Heart right ventricle (tissue), 16 donors: ENCODE measurements at regions not wholly inside any gene's neighbourhood (a gene's known extent, or its start where the extent isn't known, plus 50 kb on each side); places are given as distances from the start of the nearest gene placed in this dataset.

ENCODE experiments used
- ATAC-seq, 8 donors: fragments of 200-7000 bp; cut with Tn5 transposase; one replicate each; pipeline ENCODE4 v1.9.1; 2020; ENCODE audit warnings: mild to moderate bottlenecking in 8 of 8, moderate library complexity in 8 of 8, moderate number of reproducible peaks in 1 of 8
- DNase-seq, 2 donors: peaks; one replicate each; pipeline ENCODE4 v3.0.0-alpha.2; 2020
- H3K27ac ChIP-seq, 10 donors: fragments of 200-600 bp; sonication (generic) in 2 of 10; one replicate each; pipeline versions ENCODE4 v1.5.0 to v1.8.0; 2020 to 2022; ENCODE audit warnings: mild to moderate bottlenecking in 3 of 10
- H3K27me3 ChIP-seq, 7 donors: fragments of 200-600 bp; one replicate each; pipeline ENCODE4 v1.8.0; 2021 to 2022; ENCODE audit warnings: mild to moderate bottlenecking in 2 of 7
- H3K36me3 ChIP-seq, 9 donors: fragments of 200-600 bp; sonication (generic) in 1 of 9; one replicate each; pipeline versions ENCODE4 v1.5.0 to v1.8.0; 2020 to 2022; ENCODE audit warnings: mild to moderate bottlenecking in 2 of 9
- H3K4me1 ChIP-seq, 9 donors: fragments of 200-600 bp; sonication (generic) in 1 of 9; one replicate each; pipeline versions ENCODE4 v1.5.0 to v1.8.0; 2020 to 2022; ENCODE audit warnings: mild to moderate bottlenecking in 4 of 9
- H3K4me3 ChIP-seq, 10 donors: fragments of 200-600 bp; sonication (generic) in 2 of 10; one replicate each; pipeline versions ENCODE4 v1.5.0 to v1.8.0; 2020 to 2022; ENCODE audit warnings: mild to moderate bottlenecking in 7 of 10, moderate library complexity in 2 of 10
- H3K9me3 ChIP-seq, 11 donors: fragments of 200-600 bp in 10 of 11; sonication (generic) in 2 of 11; one replicate each; pipeline versions ENCODE4 v1.5.0 to v1.8.0; 2013 to 2022; ENCODE audit warnings: mild to moderate bottlenecking in 2 of 11, control low read depth in 1 of 11, moderate library complexity in 1 of 11
- CTCF ChIP-seq, 9 donors: fragments of 200-600 bp; sonication (generic) in 2 of 9; IDR thresholded peaks; one replicate each; pipeline versions ENCODE4 v1.5.0 to v1.8.0; 2021 to 2022; ENCODE audit warnings: antibody characterized with exemption in 9 of 9, mild to moderate bottlenecking in 5 of 9, moderate library complexity in 1 of 9
- WGBS, 2 donors: extraction: QIAGEN DNeasy Blood & Tissue Kit; methylation state at CpG; one replicate each; pipeline ENCODE4 v1.1.7; 2013; ENCODE audit warnings: inconsistent platforms in 1 of 2; 5-methylcytosine and 5-hydroxymethylcytosine counted together
- intact Hi-C, 10 donors: fragments of 100-400 bp; cut with DNase I; formaldehyde crosslinking; loops; one replicate each; pipeline versions ENCODE4 v1.11.1 to v1.14.2; 2022
- donor health status: Arrhythmogenic right ventricular cardiomyopathy.
- donor health status: ischemic (EF 13 %, LVEDD 7.1; RV severe dilation, severe dysfunction).
- donor health status: healthy with polysubstance abuse.
- donor health status: DM: no; HTN: yes; CAD: no.
- donor health status: DM: no; HTN: no; CAD: no.
- donor health status: ischemic (EF 25% LVEDD 6.9; RV normal size, moderate dysfunction).
- donor health status: ischemic (EF 25% LVEDD 5.7; RV mildly dilated, moderate dysfunction).
- donor health status: healthy.
- donor health status: DM: yes; HTN: yes; CAD: no.
- donor health status: Ischemic cardiomyopathy.
- donor health status: ischemic (EF 35%, LVEDD 5.7; RV mildly dilated, moderate dysfunction).
- donor health status: nonischemic (EF 11% LVEDD 7.7; RV severe dilation, severe dysfunction).
- donor health status: DM: yes; HTN: yes; CAD: no.
- donor health status: PGD.
- donor health status: ischemic (EF 29% LVEDD 5.4; RV normal size, mild dysfunction).
- donor health status: nonischemic (EF 23%, LVEDD 6.1; RV moderate dilation, normal function).

- Histone ChIP-seq H3K4me1 (peaks cover 0 to 15% (median 4%) of the 10 kb centered on the region in 9 donors), H3K9me3 (peaks cover 0 to 3% (median 0%) of the 10 kb centered on the region in 11 donors), H3K27me3 (peaks cover 0 to 4% (median 0%) of the 10 kb centered on the region in 7 donors), H3K4me3 (no peak overlapping the region), H3K27ac (no peak overlapping the region), H3K36me3 (no peaks in the 10 kb centered on the region)
- no peak for TF ChIP-seq CTCF (IDR thresholded peaks at IDR 0.05)
- WGBS, 2 donors = 81 to 84% methylated on average over 7 of the region's 7 CpGs
- ATAC-seq = no peak
- intact Hi-C loops = loop anchor here in 1 of 10 donors (2.0 kb wide), 1 partner anchor 48 kb away; no protein-coding TSS in a partner anchor
- no peak for DNase-seq
These were observed 178.6 kb downstream of the NRP2 start for GRCh38 chr2:205860885-205861284.

- WGBS, 2 donors = 76 to 88% methylated on average over 9 of the region's 9 CpGs
- no peak overlapping the region for H3K27ac ChIP-seq
- DNase-seq (no peak), ATAC-seq (no peak)
- peaks cover 0 to 8% (median 0%) of the 10 kb centered on the region in 11 donors for H3K9me3 ChIP-seq
- H3K4me3 ChIP-seq = no peak overlapping the region
- H3K36me3 ChIP-seq = no peaks in the 10 kb centered on the region
- H3K4me1 ChIP-seq = peaks cover 0 to 13% (median 4%) of the 10 kb centered on the region in 9 donors
- intact Hi-C loops = loop anchor here in 1 of 10 donors (2.0 kb wide), 1 partner anchor 49 kb away; no protein-coding TSS in a partner anchor
- no peak for TF ChIP-seq CTCF (IDR thresholded peaks at IDR 0.05)
- H3K27me3 ChIP-seq = peaks cover 0 to 4% (median 0%) of the 10 kb centered on the region in 7 donors
These were observed 177.9 kb downstream of the NRP2 start for GRCh38 chr2:205860181-205860580.

GRCh38 chr2:205858881-205859441, 176.7 kb downstream of the NRP2 start:
- Histone ChIP-seq H3K9me3 (peaks cover 0 to 11% (median 0%) of the 10 kb centered on the region in 11 donors), H3K36me3 (no peaks in the 10 kb centered on the region), H3K4me3 (no peak overlapping the region), H3K27ac (peak overlapping the region in 1 of 10 donors; percentile 25), H3K4me1 (peaks cover 0 to 13% (median 4%) of the 10 kb centered on the region in 9 donors), H3K27me3 (no peaks in the 10 kb centered on the region)
- 51 to 58% methylated on average over 16 of the region's 16 CpGs for WGBS, 2 donors
- peak in 4 of 9 donors; percentile 8 to 27 (median 22) for TF ChIP-seq CTCF (IDR thresholded peaks at IDR 0.05)
- intact Hi-C loops = no loop called here
- ATAC-seq (peak; percentile 71 to 89 (median 85)), DNase-seq (peak; percentile 16 to 38)

GRCh38 chr2:205858275-205858674, 176.0 kb downstream of the NRP2 start:
- DNase-seq = no peak
- WGBS, 2 donors = 76 to 85% methylated on average over 3 of the region's 3 CpGs
- ATAC-seq = no peak
- H3K4me3 ChIP-seq = no peak overlapping the region
- H3K27me3 ChIP-seq = no peaks in the 10 kb centered on the region
- no peak for TF ChIP-seq CTCF (IDR thresholded peaks at IDR 0.05)
- peaks cover 0 to 13% (median 4%) of the 10 kb centered on the region in 9 donors for H3K4me1 ChIP-seq
- H3K36me3 ChIP-seq = no peaks in the 10 kb centered on the region
- intact Hi-C loops = no loop called here
- H3K9me3 ChIP-seq = peaks cover 0 to 16% (median 0%) of the 10 kb centered on the region in 11 donors
- no peak overlapping the region for H3K27ac ChIP-seq
